ENCODE measurements at regions not wholly inside any gene's neighbourhood (a gene's known extent, or its start where the extent isn't known, plus 50 kb on each side); places are given as distances from the start of the nearest gene placed in this dataset.

- DNase-seq (ENCODE audit: extremely low spot score in 2 of 2), result no peak
- Histone ChIP-seq H3K4me3 (no peak overlapping the region), H3K4me1 (no peaks in the 10 kb centered on the region), H3K27ac (no peak overlapping the region), H3K9me3 (no peaks in the 10 kb centered on the region), H3K36me3 (no peaks in the 10 kb centered on the region), H3K27me3 (no peaks in the 10 kb centered on the region)
- no peak for TF ChIP-seq POLR2A (IDR thresholded peaks at IDR 0.05)
- no peak for TF ChIP-seq CTCF (IDR thresholded peaks at IDR 0.05)
- no peak for TF ChIP-seq POLR2AphosphoS5 (IDR thresholded peaks at IDR 0.05; ENCODE audit: insufficient read depth in 1 of 2, low read depth in 1 of 2)
- intact Hi-C loops (cut with DNase I), result no loop called here
Observed at GRCh38 chr7:26617066-26617465, 247.3 kb downstream of the SKAP2 start.

Measured in vagina (tissue), 2 donors.